H9 (cell line): ENCODE measurements at regions not wholly inside any gene's neighbourhood (a gene's known extent, or its start where the extent isn't known, plus 50 kb on each side); places are given as distances from the start of the nearest gene placed in this dataset.

Experiments used
- DNase-seq: peaks from one replicate; pipeline ENCODE4 v3.0.0-alpha.2; 2017
- H2AFZ ChIP-seq: one replicate; pipeline ENCODE4 v1.6.1; 2013; ENCODE audit warnings: mild to moderate bottlenecking, low read length, control low read depth, moderate library complexity
- H2AK5ac ChIP-seq: 2 replicates; pipeline ENCODE4 v1.6.1; 2013; ENCODE audit warnings: low read length, control low read depth, mixed read lengths; ENCODE audit not compliant: insufficient read length
- H2BK120ac ChIP-seq: one replicate; pipeline ENCODE4 v1.6.1; 2013; ENCODE audit warnings: low read depth, mild to moderate bottlenecking, low read length, control low read depth, inconsistent platforms; ENCODE audit not compliant: poor library complexity, severe bottlenecking
- H2BK12ac ChIP-seq: 2 replicates; pipeline ENCODE4 v1.6.1; 2013; ENCODE audit warnings: low read length, control low read depth, mixed read lengths, low read depth; ENCODE audit not compliant: insufficient read length
- H2BK15ac ChIP-seq: 2 replicates; pipeline ENCODE4 v1.6.1; 2013; ENCODE audit warnings: low read depth, low read length, control low read depth
- H2BK20ac ChIP-seq: one replicate; pipeline ENCODE4 v1.6.1; 2013; ENCODE audit warnings: low read depth, mild to moderate bottlenecking, low read length, control low read depth, inconsistent platforms; ENCODE audit not compliant: poor library complexity, severe bottlenecking
- H2BK5ac ChIP-seq: 2 replicates; pipeline ENCODE4 v1.6.1; 2013; ENCODE audit warnings: low read length, control low read depth, mixed read lengths; ENCODE audit not compliant: insufficient read length
- H3K14ac ChIP-seq: 2 replicates; pipeline ENCODE4 v1.6.1; 2013; ENCODE audit warnings: low read length, control low read depth; ENCODE audit not compliant: insufficient read depth
- H3K18ac ChIP-seq: 2 replicates; pipeline ENCODE4 v1.6.1; 2013; ENCODE audit warnings: low read depth, mild to moderate bottlenecking, mixed read lengths, low read length, control low read depth; ENCODE audit not compliant: insufficient read length
- H3K23ac ChIP-seq: 2 replicates; pipeline ENCODE4 v1.6.1; 2013; ENCODE audit warnings: low read length, control low read depth, mixed read lengths, low read depth; ENCODE audit not compliant: insufficient read length
- H3K23me2 ChIP-seq: 2 replicates; pipeline ENCODE4 v1.6.1; 2013; ENCODE audit warnings: low read depth, mild to moderate bottlenecking, mixed read lengths, low read length, control low read depth; ENCODE audit not compliant: insufficient read length, poor library complexity, severe bottlenecking
- H3K27ac ChIP-seq: 2 replicates; pipeline ENCODE4 v1.5.1; 2013; ENCODE audit warnings: low read length, control low read depth, mixed read lengths, low read depth; ENCODE audit not compliant: insufficient read length
- H3K27me3 ChIP-seq: 2 replicates; pipeline ENCODE4 v1.6.1; 2013; ENCODE audit warnings: low read length, control low read depth, inconsistent platforms; ENCODE audit not compliant: insufficient read depth
- H3K4ac ChIP-seq: 2 replicates; pipeline ENCODE4 v1.6.1; 2013; ENCODE audit warnings: low read depth, mild to moderate bottlenecking, control low read depth, inconsistent platforms, low read length, moderate library complexity
- H3K4me1 ChIP-seq: 2 replicates; pipeline ENCODE4 v1.6.1; 2013; ENCODE audit warnings: low read length, control low read depth, inconsistent platforms; ENCODE audit not compliant: insufficient read depth
- H3K4me2 ChIP-seq: 2 replicates; pipeline ENCODE4 v1.6.1; 2013; ENCODE audit warnings: low read length, control low read depth, mixed read lengths; ENCODE audit not compliant: insufficient read length, insufficient read depth
- H3K56ac ChIP-seq: 2 replicates; pipeline ENCODE4 v1.6.1; 2013; ENCODE audit warnings: low read depth, mild to moderate bottlenecking, mixed read lengths, low read length, control low read depth; ENCODE audit not compliant: insufficient read length
- H3K79me1 ChIP-seq: 2 replicates; pipeline ENCODE4 v1.6.1; 2013; ENCODE audit warnings: low read depth, mild to moderate bottlenecking, moderate library complexity, low read length, control low read depth, inconsistent platforms; ENCODE audit not compliant: insufficient read depth, poor library complexity, severe bottlenecking
- H3K79me2 ChIP-seq: 2 replicates; pipeline ENCODE4 v1.6.1; 2013; ENCODE audit warnings: low read length, control low read depth, inconsistent platforms; ENCODE audit not compliant: insufficient read depth
- H3K9ac ChIP-seq: 2 replicates; pipeline ENCODE4 v1.6.1; 2013; ENCODE audit warnings: low read length, control low read depth, mixed read lengths; ENCODE audit not compliant: insufficient read length; ENCODE audit errors: extremely low read depth
- H3K9me3 ChIP-seq: one replicate; pipeline ENCODE4 v1.6.1; 2013; ENCODE audit warnings: low read depth, low read length, inconsistent platforms; ENCODE audit not compliant: control insufficient read depth
- H3T11ph ChIP-seq: one replicate; pipeline ENCODE4 v1.6.1; 2013; ENCODE audit warnings: mild to moderate bottlenecking, low read length, control low read depth, inconsistent platforms
- H4K20me1 ChIP-seq: one replicate; pipeline ENCODE4 v1.6.1; 2013; ENCODE audit not compliant: control insufficient read depth, insufficient read length, insufficient read depth
- H4K5ac ChIP-seq: 2 replicates; pipeline ENCODE4 v1.6.1; 2013; ENCODE audit warnings: low read depth, mild to moderate bottlenecking, mixed read lengths, low read length, control low read depth; ENCODE audit not compliant: insufficient read length
- H4K8ac ChIP-seq: replicated peaks from 2 replicates; pipeline ENCODE4 v1.6.1; 2013; ENCODE audit warnings: low read length, control low read depth, mixed read lengths, low read depth; ENCODE audit not compliant: insufficient read length
- H4K91ac ChIP-seq: 2 replicates; pipeline ENCODE4 v1.6.1; 2013; ENCODE audit warnings: low read depth, mild to moderate bottlenecking, moderate library complexity, mixed read lengths, low read length, control low read depth; ENCODE audit not compliant: insufficient read length
- H3K27ac Mint-ChIP-seq, 3 experiments: 2 replicates in 2 of 3; 3 replicates in 1 of 3; pipeline ENCODE4 v1.8.0; 2020 to 2021; ENCODE audit warnings: mixed read lengths in 3 of 3, mild to moderate bottlenecking in 1 of 3, moderate library complexity in 1 of 3
- H3K27me3 Mint-ChIP-seq: 2 replicates; pipeline ENCODE4 v1.8.0; 2021; ENCODE audit warnings: low read depth, mild to moderate bottlenecking, moderate library complexity, mixed read lengths
- H3K36me3 Mint-ChIP-seq, 3 experiments: 2 replicates in 2 of 3; 3 replicates in 1 of 3; pipeline ENCODE4 v1.8.0; 2020 to 2021; ENCODE audit warnings: low read depth in 3 of 3, mixed read lengths in 3 of 3; ENCODE audit not compliant: insufficient read depth in 1 of 3
- H3K4me1 Mint-ChIP-seq, 2 experiments: 2 replicates each; pipeline ENCODE4 v1.8.0; 2020; ENCODE audit warnings: mixed read lengths in 2 of 2
- H3K4me3 Mint-ChIP-seq, 2 experiments: 2 replicates in 1 of 2; 3 replicates in 1 of 2; pipeline ENCODE4 v1.8.0; 2020 to 2021; ENCODE audit warnings: mild to moderate bottlenecking in 2 of 2, mixed read lengths in 2 of 2, moderate library complexity in 1 of 2
- H3K9me3 Mint-ChIP-seq, 2 experiments: 2 replicates in 1 of 2; 3 replicates in 1 of 2; pipeline ENCODE4 v1.8.0; 2020; ENCODE audit warnings: mild to moderate bottlenecking in 2 of 2, mixed read lengths in 2 of 2, moderate library complexity in 1 of 2
- WGBS: extraction: QIAGEN DNeasy Blood & Tissue Kit; methylation state at CpG from one replicate; pipeline ENCODE4 v1.1.7; 2013; ENCODE audit warnings: missing lambda C conversion rate, low lambda C conversion rate, mixed read lengths; ENCODE audit not compliant: insufficient read length; ENCODE audit errors: extremely low coverage; 5-methylcytosine and 5-hydroxymethylcytosine counted together
- TF ChIP-seq, protein P1 (sequence below): fragments of 200-600 bp; sonication (generic); conservative IDR thresholded peaks from 3 replicates; pipeline ENCODE4 v1.8.0; 2021; ENCODE audit warnings: antibody characterized with exemption, mild to moderate bottlenecking

GRCh38 chr2:194328456-194328855, 1328.6 kb upstream of the SLC39A10 start:
- no CpG with 5 or more reads among the region's 7 CpGs for WGBS
- Mint-ChIP-seq H3K27me3 (no peaks in the 10 kb centered on the region), H3K27ac (no peak overlapping the region), H3K4me3 (no peak overlapping the region), H3K4me1 (no peaks in the 10 kb centered on the region), H3K9me3 (peaks cover 0 to 4% of the 10 kb centered on the region in 2 experiments; a peak in 1 of 5 replicates), H3K36me3 (no peaks in the 10 kb centered on the region; a peak in 1 of 7 replicates)
- DNase-seq = no peak
- Histone ChIP-seq H2BK12ac (no peak overlapping the region), H2BK15ac (no peak overlapping the region), H3K14ac (no peak overlapping the region), H3K9me3 (no peaks in the 10 kb centered on the region), H4K20me1 (no peaks in the 10 kb centered on the region), H3K9ac (no peak overlapping the region), H3K79me1 (no peaks in the 10 kb centered on the region), H3T11ph (no peak overlapping the region), H3K4me2 (no peak overlapping the region), H3K56ac (no peak overlapping the region), H4K8ac (no peak overlapping the region), H2BK5ac (no peak overlapping the region), H3K4me1 (no peaks in the 10 kb centered on the region), H3K23me2 (no peaks in the 10 kb centered on the region), H2BK120ac (no peak overlapping the region), H4K91ac (no peak overlapping the region), H3K27me3 (no peaks in the 10 kb centered on the region), H2AK5ac (no peak overlapping the region), H3K18ac (no peak overlapping the region), H3K27ac (no peak overlapping the region), H3K4ac (no peak overlapping the region), H2BK20ac (no peak overlapping the region), H3K23ac (no peak overlapping the region), H2AFZ (no peak overlapping the region), H3K79me2 (no peaks in the 10 kb centered on the region), H4K5ac (no peak overlapping the region)
- TF ChIP-seq, protein P1, sequence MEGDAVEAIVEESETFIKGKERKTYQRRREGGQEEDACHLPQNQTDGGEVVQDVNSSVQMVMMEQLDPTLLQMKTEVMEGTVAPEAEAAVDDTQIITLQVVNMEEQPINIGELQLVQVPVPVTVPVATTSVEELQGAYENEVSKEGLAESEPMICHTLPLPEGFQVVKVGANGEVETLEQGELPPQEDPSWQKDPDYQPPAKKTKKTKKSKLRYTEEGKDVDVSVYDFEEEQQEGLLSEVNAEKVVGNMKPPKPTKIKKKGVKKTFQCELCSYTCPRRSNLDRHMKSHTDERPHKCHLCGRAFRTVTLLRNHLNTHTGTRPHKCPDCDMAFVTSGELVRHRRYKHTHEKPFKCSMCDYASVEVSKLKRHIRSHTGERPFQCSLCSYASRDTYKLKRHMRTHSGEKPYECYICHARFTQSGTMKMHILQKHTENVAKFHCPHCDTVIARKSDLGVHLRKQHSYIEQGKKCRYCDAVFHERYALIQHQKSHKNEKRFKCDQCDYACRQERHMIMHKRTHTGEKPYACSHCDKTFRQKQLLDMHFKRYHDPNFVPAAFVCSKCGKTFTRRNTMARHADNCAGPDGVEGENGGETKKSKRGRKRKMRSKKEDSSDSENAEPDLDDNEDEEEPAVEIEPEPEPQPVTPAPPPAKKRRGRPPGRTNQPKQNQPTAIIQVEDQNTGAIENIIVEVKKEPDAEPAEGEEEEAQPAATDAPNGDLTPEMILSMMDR = no peak
